Activated CD4-positive, alpha-beta T cell treated with anti-CD3 and anti-CD28 coated beads, Interleukin-2, amount 50 U/mL, for 24 hours (primary cell): ENCODE measurements at regions not wholly inside any gene's neighbourhood (a gene's known extent, or its start where the extent isn't known, plus 50 kb on each side); places are given as distances from the start of the nearest gene placed in this dataset.

ENCODE experiments used
- DNase-seq, 2 donors: peaks; one replicate each; pipeline ENCODE4 v3.0.0-alpha.2; 2020; ENCODE audit warnings: low read depth in 1 of 2, low spot score in 1 of 2

DNA sequence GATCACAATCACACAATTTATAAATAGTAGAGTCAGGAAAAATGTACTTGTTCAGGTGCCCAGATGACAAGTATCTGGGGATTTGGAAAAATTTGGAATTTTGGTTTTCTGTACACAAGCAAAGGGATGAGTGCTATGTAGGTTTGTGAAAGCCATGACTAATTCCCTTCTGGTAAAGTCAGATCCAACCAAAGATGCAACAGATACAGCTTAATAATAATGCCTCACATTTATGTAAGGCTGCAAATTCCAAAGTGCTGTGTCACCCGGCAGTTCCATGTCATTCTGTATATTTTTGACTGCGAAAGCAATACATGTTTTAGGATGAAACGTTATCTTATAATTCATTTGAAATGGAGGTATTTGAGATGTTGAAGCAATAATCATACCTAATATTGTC lies 102.7 kb upstream of the AGBL1 start:
- no peak for DNase-seq

GRCh38 chr15:85977586-85977985 lies 102.1 kb upstream of the AGBL1 start:
- DNase-seq = no peak

GRCh38 chr15:85979929-85980328 lies 99.7 kb upstream of the AGBL1 start:
- DNase-seq = no peak

GRCh38 chr15:85980946-85981345 lies 98.7 kb upstream of the AGBL1 start:
- DNase-seq = no peak

GRCh38 chr15:85984241-85984640 lies 95.4 kb upstream of the AGBL1 start:
- DNase-seq = no peak

GRCh38 chr15:85986116-85986515 lies 93.6 kb upstream of the AGBL1 start:
- no peak for DNase-seq

DNA sequence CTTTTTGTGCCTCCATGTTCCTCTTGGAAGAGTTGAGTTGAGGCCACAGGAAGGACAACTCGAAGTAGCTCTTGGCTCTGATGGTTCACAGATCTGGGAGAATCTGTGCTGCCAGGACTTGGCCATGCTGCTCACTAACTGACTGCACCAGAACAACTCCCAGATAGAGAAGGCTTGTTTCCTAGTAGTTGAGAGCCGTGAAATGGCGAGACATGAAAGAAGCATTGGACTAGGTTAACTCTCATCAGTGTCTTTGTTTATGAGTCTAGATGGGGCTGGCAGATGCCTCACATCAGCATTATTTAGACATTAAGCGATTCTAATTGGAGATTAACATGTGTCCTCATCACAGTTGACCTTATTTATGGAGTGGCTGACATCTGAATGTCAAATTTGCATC lies 92.9 kb upstream of the AGBL1 start:
- DNase-seq = no peak

DNA sequence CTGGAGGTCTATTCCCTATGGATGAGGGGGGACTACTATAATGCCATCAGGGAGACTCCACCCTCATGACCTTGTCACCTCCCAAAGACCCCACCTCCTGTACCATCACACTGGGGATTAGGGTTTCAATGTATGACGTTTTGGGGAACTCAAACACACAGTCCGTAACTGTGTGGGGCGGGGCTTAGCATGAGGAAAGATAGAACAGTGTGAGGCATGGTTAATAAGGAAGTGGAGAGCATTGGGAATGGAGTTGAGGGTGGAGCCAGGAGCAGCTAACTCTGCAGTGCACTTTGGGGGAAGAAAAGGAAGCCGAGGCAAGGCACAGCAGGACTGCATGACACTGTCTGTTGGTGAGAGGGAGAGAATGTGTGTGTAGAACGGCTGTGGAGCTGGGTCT lies 90.9 kb upstream of the AGBL1 start:
- no peak for DNase-seq

- DNase-seq = no peak
Measured at GRCh38 chr15:85992224-85992623, 87.4 kb upstream of the AGBL1 start.

GRCh38 chr15:85993116-85993515 lies 86.6 kb upstream of the AGBL1 start:
- no peak for DNase-seq

DNA sequence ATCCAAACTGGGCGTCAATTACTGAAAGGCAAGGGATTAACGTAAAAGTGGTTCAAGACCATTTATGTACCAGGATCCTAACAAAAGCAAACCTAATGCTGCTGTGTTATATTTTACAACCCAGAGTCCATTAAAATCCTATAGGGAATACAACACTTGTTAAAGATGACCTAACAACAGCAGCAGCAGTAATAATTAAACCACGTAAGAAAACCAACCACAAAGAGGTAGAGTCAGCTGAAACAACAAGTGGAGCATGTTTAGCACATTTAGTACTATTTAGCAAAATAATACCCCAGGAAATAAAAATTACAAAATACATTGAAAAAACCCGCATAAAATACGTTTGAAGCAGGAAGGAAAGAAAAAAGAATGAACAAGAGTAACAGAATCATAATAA lies 82.1 kb upstream of the AGBL1 start:
- no peak for DNase-seq

- DNase-seq = no peak
Measured at GRCh38 chr15:85999658-86000057, 80.0 kb upstream of the AGBL1 start.

DNA sequence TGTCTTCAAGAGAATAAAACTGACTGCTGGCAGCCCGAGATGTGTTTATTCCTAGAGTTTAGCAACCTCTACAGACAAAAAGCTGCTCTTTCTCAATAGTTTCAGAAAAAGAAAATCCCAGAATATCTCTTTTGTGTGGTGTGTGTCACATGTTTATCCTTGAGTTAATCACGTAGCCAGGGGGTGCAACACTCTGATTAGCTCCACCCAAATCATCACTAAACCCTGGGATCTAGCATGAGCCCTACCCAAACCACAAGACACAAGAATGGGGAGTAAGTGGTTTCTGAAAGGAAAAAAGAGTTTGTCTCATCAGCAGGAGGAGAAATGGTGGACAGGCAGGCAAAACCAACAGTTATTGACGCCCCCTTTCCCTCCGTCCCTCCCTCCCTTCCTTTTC lies 78.5 kb upstream of the AGBL1 start:
- no peak for DNase-seq

- no peak for DNase-seq
Measured at GRCh38 chr15:86002444-86002843, 77.2 kb upstream of the AGBL1 start.

GRCh38 chr15:86004061-86004460 lies 75.6 kb upstream of the AGBL1 start:
- DNase-seq = no peak

DNA sequence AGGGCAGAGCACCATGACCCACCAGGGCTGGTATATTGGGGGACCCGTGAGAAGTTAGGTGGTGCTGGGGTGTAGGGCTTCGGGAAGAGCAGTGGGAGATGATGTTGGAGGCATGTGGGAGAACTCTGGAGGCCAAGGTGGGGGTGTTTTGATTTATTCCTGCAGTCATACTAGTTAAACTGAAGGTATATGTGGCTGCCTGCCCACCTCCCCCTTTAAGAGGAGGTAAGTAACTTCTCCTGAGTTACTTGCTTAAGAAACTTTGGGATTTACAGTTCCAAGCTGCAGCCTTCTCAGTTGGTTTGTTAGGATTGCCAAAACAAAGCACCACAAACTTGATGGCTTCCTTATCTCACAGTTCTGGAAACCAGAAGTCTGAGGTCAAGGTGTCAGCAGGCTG lies 73.1 kb upstream of the AGBL1 start:
- DNase-seq = no peak

DNA sequence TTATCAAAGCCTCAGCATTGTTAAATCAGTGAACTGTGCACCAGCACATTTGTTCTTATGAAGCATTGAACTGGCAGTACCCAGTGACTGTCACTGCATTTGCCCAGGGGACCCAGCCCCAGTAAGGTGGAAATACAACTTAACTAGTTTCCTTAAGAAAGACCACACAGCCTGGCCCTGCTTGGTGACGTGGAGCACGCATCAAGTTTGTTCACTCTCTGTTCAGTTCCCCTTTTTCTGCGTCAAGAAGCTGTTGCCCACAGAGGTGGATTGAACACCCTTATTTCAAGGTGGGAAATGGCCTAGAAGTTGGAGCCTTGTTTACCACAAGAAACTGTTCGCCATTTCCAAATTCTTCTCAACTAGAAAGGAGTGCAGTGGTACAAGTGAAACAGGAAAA lies 69.9 kb upstream of the AGBL1 start:
- no peak for DNase-seq

- DNase-seq = no peak
Measured at GRCh38 chr15:86010398-86010797, 69.3 kb upstream of the AGBL1 start.

GRCh38 chr15:86010891-86011290 lies 68.8 kb upstream of the AGBL1 start:
- no peak for DNase-seq

- no peak for DNase-seq
Measured at GRCh38 chr15:86014016-86014415, 65.7 kb upstream of the AGBL1 start.

DNA sequence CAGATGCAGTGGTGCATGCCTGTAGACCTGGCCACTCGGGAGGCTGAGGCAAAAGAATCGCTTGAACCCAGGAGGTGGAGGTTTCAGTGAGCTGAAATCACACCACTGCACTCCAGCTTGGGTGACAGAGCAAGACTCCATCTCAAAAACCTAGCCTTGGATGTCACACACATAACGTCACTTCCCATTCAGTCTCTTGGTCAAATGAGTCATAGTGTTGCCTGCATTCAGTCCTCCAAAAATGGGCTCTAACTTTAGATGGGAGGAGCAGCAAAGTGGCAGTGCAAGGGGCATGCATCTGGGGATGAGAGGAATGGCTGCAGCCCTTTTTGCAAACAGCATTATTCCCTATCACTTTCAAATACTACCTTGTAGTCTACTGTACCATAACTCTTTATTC lies 62.9 kb upstream of the AGBL1 start:
- no peak for DNase-seq

GRCh38 chr15:86018679-86019078 lies 61.0 kb upstream of the AGBL1 start:
- DNase-seq = no peak

GRCh38 chr15:86021281-86022264 lies 58.1 kb upstream of the AGBL1 start:
- DNase-seq = no peak
